B cell (primary cell): ENCODE measurements at regions not wholly inside any gene's neighbourhood (a gene's known extent, or its start where the extent isn't known, plus 50 kb on each side); places are given as distances from the start of the nearest gene placed in this dataset.

Experiments
- ATAC-seq: fragments of 200-7000 bp; cut with Tn5 transposase; one replicate; pipeline ENCODE4 v1.10.0; 2021; ENCODE audit warnings: low read depth, mild to moderate bottlenecking, moderate number of reproducible peaks, moderate library complexity
- CTCF ChIA-PET: fragments of 350-600 bp; sonication (Branson Sonifier 250); formaldehyde crosslinking; loops from one replicate; lab custom pipeline; 2021; ENCODE audit warnings: antibody characterized with exemption, inconsistent platforms; lab: Charles Lee
- POLR2A ChIA-PET: fragments of 350-600 bp; sonication (Branson Sonifier 250); formaldehyde crosslinking; loops from one replicate; lab custom pipeline; 2021; ENCODE audit warnings: antibody characterized with exemption; lab: Charles Lee
- DNase-seq: peaks from one replicate; pipeline ENCODE4 v3.0.0; 2013
- H2AFZ ChIP-seq: 2 replicates; pipeline ENCODE4 v1.6.1; 2012; ENCODE audit warnings: mild to moderate bottlenecking, low read depth, low read length; ENCODE audit not compliant: insufficient read depth, poor library complexity, severe bottlenecking
- H3K27ac ChIP-seq, 2 donors: 1 replicate in 1 of 2; 2 replicates in 1 of 2; pipeline ENCODE4 v1.5.1; 2012 to 2013; ENCODE audit warnings: low read length in 2 of 2, mild to moderate bottlenecking in 2 of 2, moderate library complexity in 1 of 2
- H3K27me3 ChIP-seq, 4 experiments: fragments of 200-600 bp in 1 of 4; sonication (generic) in 1 of 4; replicated peaks in 1 of 4; 1 replicate in 2 of 4; 2 replicates in 2 of 4; pipeline versions ENCODE4 v1.6.1 to v1.7.0; 2013 to 2016; ENCODE audit warnings: low read length in 3 of 4, mild to moderate bottlenecking in 2 of 4, mixed read lengths in 1 of 4, moderate library complexity in 1 of 4; ENCODE audit not compliant: insufficient read depth in 4 of 4, control insufficient read depth in 3 of 4; ENCODE audit errors: control extremely low read depth in 1 of 4
- H3K36me3 ChIP-seq, 2 experiments: replicated peaks in 1 of 2; 1 replicate in 1 of 2; 2 replicates in 1 of 2; pipeline versions ENCODE4 v1.6.1 to v1.7.1; 2013; ENCODE audit warnings: low read length in 1 of 2; ENCODE audit not compliant: insufficient read depth in 2 of 2, control insufficient read depth in 1 of 2; ENCODE audit errors: control extremely low read depth in 1 of 2, extremely low read depth in 1 of 2
- H3K4me1 ChIP-seq, 2 donors: fragments of 200-600 bp in 1 of 2; sonication (generic) in 1 of 2; 1 replicate in 1 of 2; 2 replicates in 1 of 2; pipeline versions ENCODE4 v1.5.1 to v1.6.1; 2013 to 2017; ENCODE audit warnings: low read length in 2 of 2; ENCODE audit not compliant: control insufficient read depth in 2 of 2, insufficient read depth in 2 of 2
- H3K4me2 ChIP-seq: replicated peaks from 2 replicates; pipeline ENCODE3; 2012; ENCODE audit warnings: mild to moderate bottlenecking, low read depth, low read length; ENCODE audit not compliant: poor library complexity, severe bottlenecking
- H3K4me3 ChIP-seq, 5 experiments: fragments of 200-600 bp in 1 of 5; sonication (generic) in 1 of 5; 1 replicate in 3 of 5; 2 replicates in 2 of 5; pipeline versions ENCODE4 v1.5.1 to v1.7.0; 2011 to 2016; ENCODE audit warnings: low read length in 4 of 5, mild to moderate bottlenecking in 4 of 5, low read depth in 2 of 5, control low read depth in 1 of 5, moderate library complexity in 1 of 5; ENCODE audit not compliant: insufficient read depth in 1 of 5; ENCODE audit errors: control extremely low read depth in 1 of 5, extremely low read depth in 1 of 5
- H3K79me2 ChIP-seq: fragments of 200-600 bp; sonication (generic); one replicate; pipeline ENCODE4 v1.6.0; 2016; ENCODE audit warnings: low read length; ENCODE audit not compliant: control insufficient read depth, insufficient read depth
- H3K9ac ChIP-seq: fragments of 200-600 bp; sonication (generic); 2 replicates; pipeline ENCODE4 v1.6.1; 2017; ENCODE audit warnings: mild to moderate bottlenecking, low read length, moderate library complexity
- H3K9me3 ChIP-seq, 3 donors: one replicate each; pipeline versions ENCODE4 v1.6.1 to v1.7.1; 2013; ENCODE audit warnings: low read length in 2 of 3; ENCODE audit not compliant: control insufficient read depth in 2 of 3, insufficient read depth in 1 of 3; ENCODE audit errors: control extremely low read depth in 1 of 3
- H4K20me1 ChIP-seq: 2 replicates; pipeline ENCODE4 v1.6.0; 2012; ENCODE audit warnings: mild to moderate bottlenecking, low read length; ENCODE audit not compliant: insufficient read depth, control insufficient read depth, poor library complexity, severe bottlenecking
- H3K27ac Mint-ChIP-seq: one replicate; pipeline ENCODE4 v1.8.0; 2021; ENCODE audit warnings: mixed read lengths
- H3K27me3 Mint-ChIP-seq: one replicate; pipeline ENCODE4 v1.8.0; 2021; ENCODE audit warnings: mixed read lengths
- H3K4me1 Mint-ChIP-seq: one replicate; pipeline ENCODE4 v1.8.0; 2021; ENCODE audit warnings: mixed read lengths
- H3K4me3 Mint-ChIP-seq: one replicate; pipeline ENCODE4 v1.8.0; 2021; ENCODE audit warnings: mixed read lengths
- H3K9me3 Mint-ChIP-seq: one replicate; pipeline ENCODE4 v1.8.0; 2022; ENCODE audit warnings: mixed read lengths; ENCODE audit not compliant: insufficient read depth
- CTCF ChIP-seq: fragments of 200-600 bp; IDR thresholded peaks from one replicate; pipeline ENCODE4 v1.8.0; 2022; ENCODE audit warnings: antibody characterized with exemption, mild to moderate bottlenecking
- EZH2 ChIP-seq: IDR thresholded peaks from 2 replicates; pipeline ENCODE4 v1.6.1; 2012; ENCODE audit warnings: borderline replicate concordance, low read depth, mild to moderate bottlenecking, moderate library complexity, low read length; ENCODE audit not compliant: insufficient read depth, poor library complexity, severe bottlenecking
- WGBS: methylation state at CpG from one replicate; pipeline ENCODE4 v1.1.5; 2013; ENCODE audit warnings: missing lambda C conversion rate; ENCODE audit not compliant: insufficient coverage; 5-methylcytosine and 5-hydroxymethylcytosine counted together
- intact Hi-C: fragments of 100-400 bp; cut with micrococcal nuclease; formaldehyde crosslinking; loops from one replicate; pipeline ENCODE4 v1.10.0; 2022

GRCh38 chr9:28260330-28260729 is 687.0 kb upstream of the C9orf72 start:
- Mint-ChIP-seq H3K4me1 (no peaks in the 10 kb centered on the region), H3K4me3 (no peak overlapping the region), H3K27me3 (no peaks in the 10 kb centered on the region), H3K9me3 (peaks cover 3% of the 10 kb centered on the region), H3K27ac (no peak overlapping the region)
- ATAC-seq (no peak), DNase-seq (no peak)
- no peak overlapping the region for H2AFZ ChIP-seq
- CTCF ChIA-PET: no interaction called here
- H3K27me3 ChIP-seq: no peaks in the 10 kb centered on the region
- no peaks in the 10 kb centered on the region for H4K20me1 ChIP-seq
- POLR2A ChIA-PET: no interaction called here
- no peak overlapping the region for H3K4me2 ChIP-seq
- H3K79me2 ChIP-seq: no peaks in the 10 kb centered on the region
- H3K4me3 ChIP-seq: no peak overlapping the region
- H3K4me1 ChIP-seq: no peaks in the 10 kb centered on the region
- WGBS: 100% methylated on average over 1 of the region's 4 CpGs
- no peaks in the 10 kb centered on the region for H3K9me3 ChIP-seq
- no peaks in the 10 kb centered on the region for H3K36me3 ChIP-seq
- intact Hi-C loops: no loop called here
- H3K9ac ChIP-seq: no peak overlapping the region
- TF ChIP-seq EZH2 (no peak), CTCF (no peak)
- H3K27ac ChIP-seq: no peak overlapping the region

DNA sequence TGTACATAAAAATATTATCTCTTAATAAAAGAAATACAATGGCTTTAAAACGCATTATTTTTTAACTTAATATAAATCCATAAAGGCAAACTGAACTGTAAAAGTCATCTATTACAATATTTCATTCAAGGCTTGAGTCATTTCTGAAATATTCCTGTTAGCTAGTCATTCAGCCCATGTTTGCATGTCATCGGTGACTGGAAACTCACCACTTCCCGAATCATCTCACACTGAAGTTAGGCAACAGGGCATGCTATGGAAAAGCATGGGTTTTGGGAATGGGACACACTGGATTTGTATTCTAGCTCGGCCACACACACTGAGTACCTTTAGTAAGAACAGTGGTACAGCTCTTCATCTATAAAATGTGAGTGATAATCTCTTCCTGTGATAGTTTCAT is 691.1 kb upstream of the C9orf72 start:
- ChIA-PET CTCF (no interaction called here), POLR2A (no interaction called here)
- Histone ChIP-seq H3K9ac (no peak overlapping the region), H3K27ac (no peak overlapping the region), H2AFZ (no peak overlapping the region), H4K20me1 (no peaks in the 10 kb centered on the region), H3K79me2 (no peaks in the 10 kb centered on the region), H3K36me3 (no peaks in the 10 kb centered on the region), H3K9me3 (no peaks in the 10 kb centered on the region), H3K4me2 (no peak overlapping the region), H3K27me3 (no peaks in the 10 kb centered on the region), H3K4me3 (no peak overlapping the region), H3K4me1 (no peaks in the 10 kb centered on the region)
- Mint-ChIP-seq H3K9me3 (peaks cover 6% of the 10 kb centered on the region), H3K27ac (no peak overlapping the region), H3K4me3 (no peak overlapping the region), H3K27me3 (no peaks in the 10 kb centered on the region), H3K4me1 (no peaks in the 10 kb centered on the region)
- TF ChIP-seq EZH2 (no peak), CTCF (no peak)
- ATAC-seq (no peak), DNase-seq (no peak)
- intact Hi-C loops: no loop called here
- no CpG with 5 or more reads among the region's 4 CpGs for WGBS
